GM13976 (cell line): ENCODE measurements at regions not wholly inside any gene's neighbourhood (a gene's known extent, or its start where the extent isn't known, plus 50 kb on each side); places are given as distances from the start of the nearest gene placed in this dataset.

Source experiments
- DNase-seq: peaks from one replicate; pipeline ENCODE4 v3.0.0; 2012; ENCODE audit warnings: low spot score
- in situ Hi-C: fragments of 300-500 bp; cut with MboI; formaldehyde crosslinking; loops from one replicate; pipeline ENCODE4 v1.12.0; 2022; ENCODE audit warnings: low sequenced_read_pairs, mixed read lengths, inconsistent platforms; ENCODE audit not compliant: unreplicated experiment
- TF ChIP-seq, protein P1 (sequence below): IDR thresholded peaks from 2 replicates; pipeline ENCODE4 v1.5.1; 2012; ENCODE audit warnings: borderline replicate concordance, mild to moderate bottlenecking; ENCODE audit not compliant: insufficient read depth; ENCODE audit errors: extremely low read depth, missing control alignments, control extremely low read depth

DNA sequence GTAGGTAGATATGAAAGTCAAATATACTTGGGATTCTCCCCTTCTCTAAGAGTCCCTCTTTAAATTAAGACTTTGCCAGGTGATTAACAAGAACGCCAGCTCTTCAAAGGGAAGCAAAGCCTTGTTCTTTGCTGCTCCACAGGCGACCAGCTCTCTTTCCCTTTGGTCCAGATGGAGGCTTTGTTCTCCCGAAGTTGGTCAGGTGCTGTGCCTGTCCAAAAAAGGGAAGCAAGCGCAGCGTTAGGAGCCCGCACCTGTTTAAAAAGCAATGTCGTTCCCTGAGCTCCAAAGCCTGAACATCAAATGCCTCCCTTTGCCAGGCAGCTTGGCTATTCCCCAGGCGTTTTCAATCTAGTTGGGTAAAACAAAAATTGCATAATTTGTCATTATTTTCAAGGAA, 1913.1 kb upstream of the PIK3C3 start:
- TF ChIP-seq, protein P1, sequence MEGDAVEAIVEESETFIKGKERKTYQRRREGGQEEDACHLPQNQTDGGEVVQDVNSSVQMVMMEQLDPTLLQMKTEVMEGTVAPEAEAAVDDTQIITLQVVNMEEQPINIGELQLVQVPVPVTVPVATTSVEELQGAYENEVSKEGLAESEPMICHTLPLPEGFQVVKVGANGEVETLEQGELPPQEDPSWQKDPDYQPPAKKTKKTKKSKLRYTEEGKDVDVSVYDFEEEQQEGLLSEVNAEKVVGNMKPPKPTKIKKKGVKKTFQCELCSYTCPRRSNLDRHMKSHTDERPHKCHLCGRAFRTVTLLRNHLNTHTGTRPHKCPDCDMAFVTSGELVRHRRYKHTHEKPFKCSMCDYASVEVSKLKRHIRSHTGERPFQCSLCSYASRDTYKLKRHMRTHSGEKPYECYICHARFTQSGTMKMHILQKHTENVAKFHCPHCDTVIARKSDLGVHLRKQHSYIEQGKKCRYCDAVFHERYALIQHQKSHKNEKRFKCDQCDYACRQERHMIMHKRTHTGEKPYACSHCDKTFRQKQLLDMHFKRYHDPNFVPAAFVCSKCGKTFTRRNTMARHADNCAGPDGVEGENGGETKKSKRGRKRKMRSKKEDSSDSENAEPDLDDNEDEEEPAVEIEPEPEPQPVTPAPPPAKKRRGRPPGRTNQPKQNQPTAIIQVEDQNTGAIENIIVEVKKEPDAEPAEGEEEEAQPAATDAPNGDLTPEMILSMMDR = no peak
- in situ Hi-C loops = no loop called here
- DNase-seq = no peak

DNA sequence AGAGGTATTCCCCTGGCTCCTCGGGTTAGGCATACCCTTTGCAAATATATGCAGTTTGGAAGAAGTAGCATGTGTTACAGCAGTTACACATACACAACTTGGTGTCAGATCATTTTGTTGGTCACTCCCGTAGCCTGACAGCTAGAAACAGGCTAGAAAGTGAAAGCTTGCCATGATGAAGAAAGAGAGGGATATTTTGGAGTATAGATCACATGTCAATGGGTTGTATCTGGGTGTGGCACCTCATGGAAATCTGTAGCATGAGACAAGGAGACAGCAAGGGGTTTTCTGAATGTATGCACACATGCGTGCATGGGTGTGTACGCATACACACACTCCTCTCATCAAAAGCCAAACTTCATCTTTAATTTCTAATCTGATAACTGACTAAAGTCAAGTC, 1914.5 kb upstream of the PIK3C3 start:
- in situ Hi-C loops = no loop called here
- TF ChIP-seq, protein P1 = no peak
- DNase-seq = no peak

DNA sequence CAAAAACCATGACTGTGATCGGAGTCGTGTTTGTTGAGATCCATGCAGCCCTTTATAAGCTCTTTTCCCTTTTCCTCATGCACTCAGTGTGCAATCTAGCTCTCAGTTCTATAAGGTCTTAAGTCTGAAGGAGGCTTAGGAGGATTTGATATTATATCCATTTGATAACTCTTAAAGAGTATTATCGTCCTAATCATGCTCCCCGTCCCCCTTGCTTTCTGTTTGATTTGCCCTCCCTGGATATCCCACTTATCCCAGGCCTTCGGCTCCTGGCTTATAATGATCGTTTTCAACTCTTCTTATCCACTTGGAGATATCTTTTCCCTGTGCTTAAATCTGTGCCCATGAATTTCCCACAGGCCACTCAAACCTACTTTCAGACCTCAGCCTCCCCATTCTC, 1917.7 kb upstream of the PIK3C3 start:
- TF ChIP-seq, protein P1 = no peak
- in situ Hi-C loops = no loop called here
- DNase-seq = no peak

DNA sequence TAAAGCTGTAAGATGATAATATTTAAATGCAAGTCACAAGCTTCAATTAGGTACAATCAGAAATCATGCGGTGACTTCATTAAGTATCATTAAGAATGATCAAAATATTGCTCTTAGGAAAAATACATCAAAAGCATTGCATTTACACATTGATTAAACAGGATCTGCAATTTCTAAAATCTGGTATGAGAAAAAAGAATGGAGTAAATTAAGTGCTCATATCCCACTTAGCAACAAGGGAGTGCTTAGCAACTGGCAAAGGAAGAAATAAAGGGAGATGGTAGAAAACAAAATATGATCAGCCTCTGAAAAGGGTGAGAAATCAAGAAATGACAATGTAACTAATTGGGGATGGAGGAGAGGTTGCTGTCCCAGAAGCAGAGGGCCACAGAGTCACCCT, 1918.2 kb upstream of the PIK3C3 start:
- in situ Hi-C loops = no loop called here
- no peak for DNase-seq
- TF ChIP-seq, protein P1 = no peak

DNA sequence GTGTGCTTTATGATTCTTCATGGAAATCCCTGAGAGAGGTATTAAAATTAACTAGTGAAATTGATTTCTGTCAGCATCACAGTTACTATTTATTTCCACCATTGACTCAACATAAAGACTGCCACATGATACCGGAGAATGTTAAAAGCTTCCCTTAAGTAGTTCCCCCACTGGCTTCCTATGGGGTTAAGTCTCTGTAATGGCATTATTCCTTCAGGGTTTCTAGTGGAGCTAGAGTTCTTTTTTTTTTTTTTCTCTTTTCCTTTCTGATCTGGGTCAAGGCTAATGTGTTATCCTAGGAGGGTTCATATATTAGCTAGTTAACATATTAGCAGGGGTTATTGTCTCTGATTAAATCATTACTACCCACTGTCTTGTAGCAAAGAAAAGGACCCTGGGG, 1919.1 kb upstream of the PIK3C3 start:
- in situ Hi-C loops = no loop called here

DNA sequence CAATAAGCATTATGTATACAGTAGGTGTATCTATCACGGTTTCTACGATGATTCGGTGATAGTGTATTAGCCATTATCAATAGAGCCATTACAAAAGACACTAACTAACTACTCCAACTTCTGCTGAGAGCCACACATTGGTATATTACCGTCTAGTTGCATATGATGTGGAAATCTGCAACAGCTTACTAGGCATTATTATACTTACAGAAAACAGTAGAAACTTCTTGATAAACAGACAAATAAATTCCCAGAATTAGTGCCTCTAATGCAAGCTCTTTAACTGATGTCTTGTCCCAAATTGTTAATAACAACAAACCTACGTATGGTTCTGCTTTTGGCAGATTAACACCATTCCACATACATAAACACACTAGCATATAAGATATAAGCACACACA, 1923.0 kb upstream of the PIK3C3 start:
- no peak for DNase-seq
- TF ChIP-seq, protein P1 = no peak
- in situ Hi-C loops = no loop called here

More for the DNA sequence above, 1919.1 kb upstream of the PIK3C3 start:
- DNase-seq = no peak
- TF ChIP-seq, protein P1 = no peak

DNA sequence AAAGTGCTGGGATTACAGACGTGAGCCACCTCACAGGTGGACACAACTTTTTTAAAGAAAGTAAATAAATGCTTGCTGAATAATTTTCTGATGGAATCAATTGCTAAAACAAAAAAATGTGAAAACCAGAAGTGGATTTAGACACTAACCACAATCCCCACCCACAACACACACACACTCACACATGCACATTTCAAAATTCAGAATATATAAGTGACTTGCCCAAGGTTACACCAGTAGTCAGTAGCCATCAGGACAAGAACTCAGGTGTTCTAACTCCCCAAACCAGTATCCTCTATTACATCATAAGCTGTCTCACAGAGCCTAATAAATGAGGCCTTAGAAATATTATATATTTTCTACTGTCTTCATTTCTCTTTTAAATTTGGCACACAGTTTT, 1923.6 kb upstream of the PIK3C3 start:
- DNase-seq = no peak
- TF ChIP-seq, protein P1 = no peak
- in situ Hi-C loops = no loop called here
